ENCODE measurements at regions not wholly inside any gene's neighbourhood (a gene's known extent, or its start where the extent isn't known, plus 50 kb on each side); places are given as distances from the start of the nearest gene placed in this dataset.

DNA sequence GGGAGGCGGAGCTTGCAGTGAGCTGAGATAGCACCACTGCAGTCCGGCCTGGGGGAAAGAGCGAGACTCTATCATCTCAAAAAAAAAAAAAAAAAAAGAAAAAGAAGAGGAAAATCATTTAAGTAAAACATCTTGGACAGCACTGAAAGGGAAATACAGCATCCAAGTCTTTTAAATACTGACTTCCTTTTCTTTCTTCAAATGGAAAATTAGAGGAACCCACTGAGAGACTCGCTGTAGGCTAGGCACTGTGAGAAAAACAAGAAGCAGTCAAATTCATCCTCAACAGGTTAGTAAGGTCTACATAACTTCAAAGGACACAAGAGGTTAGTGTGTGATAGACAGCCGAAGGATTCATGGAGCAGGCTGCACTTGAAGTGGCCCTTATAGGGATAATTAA lies 243.7 kb downstream of the BLID start:
- TF ChIP-seq EZH2 (IDR thresholded peaks at IDR 0.05; ENCODE audit: borderline replicate concordance) (no peak), EZH2phosphoT487 (IDR thresholded peaks at IDR 0.05; ENCODE audit: low read depth, severe bottlenecking, unreplicated experiment) (no peak)
- TF ChIP-seq, protein P1, sequence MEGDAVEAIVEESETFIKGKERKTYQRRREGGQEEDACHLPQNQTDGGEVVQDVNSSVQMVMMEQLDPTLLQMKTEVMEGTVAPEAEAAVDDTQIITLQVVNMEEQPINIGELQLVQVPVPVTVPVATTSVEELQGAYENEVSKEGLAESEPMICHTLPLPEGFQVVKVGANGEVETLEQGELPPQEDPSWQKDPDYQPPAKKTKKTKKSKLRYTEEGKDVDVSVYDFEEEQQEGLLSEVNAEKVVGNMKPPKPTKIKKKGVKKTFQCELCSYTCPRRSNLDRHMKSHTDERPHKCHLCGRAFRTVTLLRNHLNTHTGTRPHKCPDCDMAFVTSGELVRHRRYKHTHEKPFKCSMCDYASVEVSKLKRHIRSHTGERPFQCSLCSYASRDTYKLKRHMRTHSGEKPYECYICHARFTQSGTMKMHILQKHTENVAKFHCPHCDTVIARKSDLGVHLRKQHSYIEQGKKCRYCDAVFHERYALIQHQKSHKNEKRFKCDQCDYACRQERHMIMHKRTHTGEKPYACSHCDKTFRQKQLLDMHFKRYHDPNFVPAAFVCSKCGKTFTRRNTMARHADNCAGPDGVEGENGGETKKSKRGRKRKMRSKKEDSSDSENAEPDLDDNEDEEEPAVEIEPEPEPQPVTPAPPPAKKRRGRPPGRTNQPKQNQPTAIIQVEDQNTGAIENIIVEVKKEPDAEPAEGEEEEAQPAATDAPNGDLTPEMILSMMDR (IDR thresholded peaks at IDR 0.05; ENCODE audit: poor library complexity), result no peak

Data from hepatocyte (in vitro differentiated cells).